Brain pericyte (primary cell): ENCODE measurements at regions not wholly inside any gene's neighbourhood (a gene's known extent, or its start where the extent isn't known, plus 50 kb on each side); places are given as distances from the start of the nearest gene placed in this dataset.

Experiments used
- DNase-seq: peaks from one replicate; pipeline ENCODE4 v3.0.0-alpha.2; 2012; ENCODE audit warnings: low read depth, low spot score

GRCh38 chr6:14693301-14694192 lies 552.3 kb upstream of the JARID2 start:
- no peak for DNase-seq

- DNase-seq, result no peak
Observed at GRCh38 chr6:14694308-14694707, 551.6 kb upstream of the JARID2 start.

- DNase-seq, result no peak
Observed at GRCh38 chr6:14695579-14695978, 550.3 kb upstream of the JARID2 start.

- no peak for DNase-seq
Observed at GRCh38 chr6:14696367-14696766, 549.5 kb upstream of the JARID2 start.

- DNase-seq, result no peak
Observed at GRCh38 chr6:14697427-14697826, 548.4 kb upstream of the JARID2 start.

GRCh38 chr6:14699803-14700601 lies 545.9 kb upstream of the JARID2 start:
- DNase-seq, result no peak

GRCh38 chr6:14701946-14702345 lies 543.9 kb upstream of the JARID2 start:
- DNase-seq, result no peak

GRCh38 chr6:14702678-14703077 lies 543.2 kb upstream of the JARID2 start:
- no peak for DNase-seq

- DNase-seq, result peak; percentile 83
Observed at GRCh38 chr6:14703586-14703985, 542.3 kb upstream of the JARID2 start.

GRCh38 chr6:14704383-14705271 lies 541.2 kb upstream of the JARID2 start:
- DNase-seq, result no peak

- no peak for DNase-seq
Observed at GRCh38 chr6:14705841-14706377, 540.0 kb upstream of the JARID2 start.

- peak; percentile 89 for DNase-seq
Observed at GRCh38 chr6:14706378-14706929, 539.4 kb upstream of the JARID2 start.

GRCh38 chr6:14707276-14707675 lies 538.6 kb upstream of the JARID2 start:
- DNase-seq, result no peak

GRCh38 chr6:14707971-14708465 lies 537.9 kb upstream of the JARID2 start:
- no peak for DNase-seq

GRCh38 chr6:14709066-14709670 lies 536.7 kb upstream of the JARID2 start:
- DNase-seq, result no peak

- no peak for DNase-seq
Observed at GRCh38 chr6:14709900-14710299, 536.0 kb upstream of the JARID2 start.

- no peak for DNase-seq
Observed at GRCh38 chr6:14710421-14710820, 535.4 kb upstream of the JARID2 start.

GRCh38 chr6:14711056-14711703 lies 534.7 kb upstream of the JARID2 start:
- DNase-seq, result no peak

- no peak for DNase-seq
Observed at GRCh38 chr6:14711704-14712379, 534.0 kb upstream of the JARID2 start.
